ENCODE measurements at regions not wholly inside any gene's neighbourhood (a gene's known extent, or its start where the extent isn't known, plus 50 kb on each side); places are given as distances from the start of the nearest gene placed in this dataset.

DNA sequence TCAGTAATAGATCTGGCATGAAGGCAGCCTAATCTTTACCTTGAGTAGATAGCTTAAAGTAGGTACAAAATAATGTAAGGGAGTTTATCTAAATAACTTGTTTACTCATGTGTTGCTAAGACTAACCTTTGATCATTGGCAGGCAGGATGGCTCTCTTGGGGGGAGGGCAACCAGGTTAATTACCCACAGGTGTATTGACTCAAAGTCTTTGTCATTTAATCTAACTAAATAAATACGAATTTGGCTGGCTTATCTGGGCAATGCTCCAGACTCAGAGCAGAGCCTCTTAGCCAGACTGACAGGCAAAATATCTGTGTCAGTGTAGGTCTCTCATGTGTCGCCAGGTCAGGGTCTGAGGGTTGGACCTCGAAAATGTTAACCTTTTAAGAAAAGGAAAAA is 283.4 kb upstream of the KLHL1 start:
- no peaks in the 10 kb centered on the region for H3K9me3 ChIP-seq
- no peaks in the 10 kb centered on the region for H3K36me3 ChIP-seq
- H3K4me1 ChIP-seq = no peaks in the 10 kb centered on the region
- intact Hi-C loops (cut with DNase I) = no loop called here
- H3K27ac ChIP-seq (replicated peaks in 1 of 4) = no peak overlapping the region
- H3K27me3 ChIP-seq = no peaks in the 10 kb centered on the region
- TF ChIP-seq POLR2A (IDR thresholded peaks at IDR 0.05; ENCODE audit: low read depth) = no peak
- TF ChIP-seq CTCF (IDR thresholded peaks at IDR 0.05) = no peak
- TF ChIP-seq EP300 (IDR thresholded peaks at IDR 0.05) = no peak
- no peak for TF ChIP-seq POLR2AphosphoS5 (IDR thresholded peaks at IDR 0.05)
- 43% methylated on average over 3 of the region's 3 CpGs for WGBS
- DNase-seq (ENCODE audit: extremely low spot score) = no peak
- no peak overlapping the region for H3K4me3 ChIP-seq

DNA sequence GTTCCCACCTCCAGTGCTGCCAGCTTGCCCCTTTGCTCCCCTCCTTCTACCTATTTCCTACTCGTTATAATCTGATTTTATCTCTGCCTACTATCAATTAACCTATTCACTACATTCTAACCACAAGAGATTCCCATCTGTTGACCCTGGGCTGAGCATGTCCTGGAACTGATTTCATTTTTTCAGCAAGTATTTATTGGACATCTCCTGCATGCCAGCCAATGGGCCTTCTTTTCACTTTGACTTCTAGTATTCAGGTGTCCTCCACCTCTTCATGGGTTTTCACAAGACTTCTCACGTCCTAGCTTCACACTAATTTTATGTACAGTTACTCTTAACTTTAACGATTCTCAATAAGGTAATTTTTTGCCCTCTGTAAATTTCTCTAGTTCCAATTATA is 282.7 kb upstream of the KLHL1 start:
- intact Hi-C loops (cut with DNase I) = no loop called here
- Histone ChIP-seq H3K27ac (replicated peaks in 1 of 4) (no peak overlapping the region), H3K4me1 (no peaks in the 10 kb centered on the region), H3K9me3 (no peaks in the 10 kb centered on the region), H3K36me3 (no peaks in the 10 kb centered on the region), H3K4me3 (no peak overlapping the region), H3K27me3 (no peaks in the 10 kb centered on the region)
- DNase-seq (ENCODE audit: extremely low spot score) = no peak
- WGBS = 76% methylated on average over 3 of the region's 3 CpGs
- TF ChIP-seq CTCF (IDR thresholded peaks at IDR 0.05) (no peak), POLR2AphosphoS5 (IDR thresholded peaks at IDR 0.05) (no peak), EP300 (IDR thresholded peaks at IDR 0.05) (no peak), POLR2A (IDR thresholded peaks at IDR 0.05; ENCODE audit: low read depth) (no peak)

DNA sequence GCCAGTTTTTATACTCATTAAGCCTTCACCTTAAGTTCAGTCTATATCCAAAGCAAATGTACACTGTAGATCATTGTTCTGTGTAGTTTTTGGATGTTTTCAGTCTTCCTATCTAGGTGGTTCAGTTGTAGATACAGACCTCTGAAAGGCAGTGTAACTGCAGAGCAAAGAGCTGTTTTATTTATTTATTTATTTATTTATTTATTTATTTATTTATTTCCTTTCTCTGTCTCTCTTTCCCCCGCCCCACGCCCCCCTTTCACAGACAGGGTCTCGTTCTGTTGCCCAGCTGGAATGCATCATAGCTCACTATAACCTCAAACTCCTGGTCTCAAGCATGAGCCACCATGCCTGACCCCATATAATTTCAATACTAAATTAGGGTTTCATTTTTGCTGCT is 281.8 kb upstream of the KLHL1 start:
- no peak for DNase-seq (ENCODE audit: extremely low spot score)
- Histone ChIP-seq H3K4me3 (no peak overlapping the region), H3K27ac (replicated peaks in 1 of 4) (no peak overlapping the region), H3K27me3 (no peaks in the 10 kb centered on the region), H3K36me3 (no peaks in the 10 kb centered on the region), H3K4me1 (no peaks in the 10 kb centered on the region), H3K9me3 (no peaks in the 10 kb centered on the region)
- intact Hi-C loops (cut with DNase I) = no loop called here
- 76% methylated on average over 3 of the region's 3 CpGs for WGBS
- TF ChIP-seq POLR2AphosphoS5 (IDR thresholded peaks at IDR 0.05) = no peak
- no peak for TF ChIP-seq EP300 (IDR thresholded peaks at IDR 0.05)
- TF ChIP-seq CTCF (IDR thresholded peaks at IDR 0.05) = no peak
- TF ChIP-seq POLR2A (IDR thresholded peaks at IDR 0.05; ENCODE audit: low read depth) = no peak

GRCh38 chr13:70388935-70389334 is 280.7 kb upstream of the KLHL1 start:
- intact Hi-C loops (cut with DNase I) = no loop called here
- 83% methylated on average over 1 of the region's 1 CpG for whole genome bisulfite sequencing

More at GRCh38 chr13:70388935-70389334, 280.7 kb upstream of the KLHL1 start:
- no peak for DNase-seq (ENCODE audit: extremely low spot score)
- Histone ChIP-seq H3K27me3 (no peaks in the 10 kb centered on the region), H3K9me3 (no peaks in the 10 kb centered on the region), H3K27ac (replicated peaks in 1 of 4) (no peak overlapping the region), H3K36me3 (no peaks in the 10 kb centered on the region), H3K4me3 (no peak overlapping the region), H3K4me1 (no peaks in the 10 kb centered on the region)
- no peak for TF ChIP-seq CTCF (IDR thresholded peaks at IDR 0.05)
- TF ChIP-seq EP300 (IDR thresholded peaks at IDR 0.05) = no peak
- no peak for TF ChIP-seq POLR2A (IDR thresholded peaks at IDR 0.05; ENCODE audit: low read depth)
- TF ChIP-seq POLR2AphosphoS5 (IDR thresholded peaks at IDR 0.05) = no peak

All from esophagus muscularis mucosa (tissue), 4 donors.